ENCODE measurements at regions not wholly inside any gene's neighbourhood (a gene's known extent, or its start where the extent isn't known, plus 50 kb on each side); places are given as distances from the start of the nearest gene placed in this dataset.

DNA sequence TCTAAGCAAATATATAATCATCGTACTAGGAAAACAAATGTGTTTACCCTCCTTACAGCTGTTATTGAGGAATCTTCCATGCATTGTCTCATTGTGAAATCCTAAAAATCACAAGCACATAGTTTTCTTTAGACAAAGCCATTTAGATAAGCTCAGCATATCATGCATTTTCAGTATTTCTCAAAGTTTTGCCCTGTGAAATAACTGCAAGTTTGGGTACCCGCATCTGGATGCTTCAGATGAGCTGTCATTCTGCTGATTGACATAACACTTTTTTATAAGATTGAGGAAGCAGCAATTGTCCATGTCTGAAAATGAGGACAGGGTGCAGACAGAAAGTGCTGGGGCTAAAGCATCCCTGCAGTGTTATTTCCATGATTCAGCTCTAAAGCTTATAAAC, 96.2 kb downstream of the IYD start:
- ATAC-seq, result no peak
- Histone ChIP-seq H3K9me3 (ENCODE audit: low read length) (no peaks in the 10 kb centered on the region), H4K20me1 (ENCODE audit: insufficient read depth, low read length) (no peaks in the 10 kb centered on the region), H3K27me3 (ENCODE audit: control insufficient read depth in 1 of 2, insufficient read depth in 2 of 2, low read length in 2 of 2) (no peaks in the 10 kb centered on the region), H3K9ac (ENCODE audit: insufficient read depth, low read depth, low read length) (no peak overlapping the region), H3K79me2 (ENCODE audit: insufficient read depth, low read length) (no peaks in the 10 kb centered on the region), H2AFZ (ENCODE audit: low read length) (no peak overlapping the region), H3K36me3 (replicated peaks in 1 of 2; ENCODE audit: control insufficient read depth in 1 of 2, insufficient read depth in 2 of 2, low read length in 2 of 2) (no peaks in the 10 kb centered on the region), H3K4me2 (ENCODE audit: low read depth, low read length) (no peak overlapping the region), H3K27ac (ENCODE audit: extremely low read length, insufficient read depth, low read length) (no peak overlapping the region), H3K4me3 (replicated peaks in 1 of 3; ENCODE audit: insufficient read depth in 1 of 3, low read depth in 2 of 3, low read length in 3 of 3) (no peak overlapping the region), H3K4me1 (ENCODE audit: insufficient read depth, low read length) (no peaks in the 10 kb centered on the region)
- intact Hi-C loops (cut with micrococcal nuclease; ENCODE audit: unreplicated experiment), result no loop called here
- TF ChIP-seq ZFP36L1 (CRISPR knock-in tag; IDR thresholded peaks at IDR 0.05) (no peak), ZNF335 (CRISPR knock-in tag; IDR thresholded peaks at IDR 0.05) (no peak), RORA (CRISPR knock-in tag; IDR thresholded peaks at IDR 0.05) (no peak), ZNF850 (CRISPR knock-in tag; conservative IDR thresholded peaks at IDR 0.05) (no peak), ZFP36 (IDR thresholded peaks at IDR 0.05; ENCODE audit: borderline replicate concordance, low read depth, low read length, partially characterized antibody) (no peak), ZNF468 (CRISPR knock-in tag; IDR thresholded peaks at IDR 0.05) (no peak), SRSF9 (IDR thresholded peaks at IDR 0.05; ENCODE audit: borderline replicate concordance, insufficient read depth, low read depth, low read length, poor library complexity, severe bottlenecking) (no peak), CTCF (CRISPR knock-in tag; IDR thresholded peaks at IDR 0.05) (no peak), SMAD9 (CRISPR knock-in tag; IDR thresholded peaks at IDR 0.05) (no peak), KDM6A (CRISPR knock-in tag; IDR thresholded peaks at IDR 0.05; ENCODE audit: low read depth) (no peak), SIX4 (CRISPR knock-in tag; IDR thresholded peaks at IDR 0.05) (no peak), AKAP8 (CRISPR knock-in tag; IDR thresholded peaks at IDR 0.05) (no peak), ZNF772 (CRISPR knock-in tag; IDR thresholded peaks at IDR 0.05) (no peak), KLF11 (CRISPR knock-in tag; IDR thresholded peaks at IDR 0.05) (no peak)
- TF ChIP-seq, protein P1, sequence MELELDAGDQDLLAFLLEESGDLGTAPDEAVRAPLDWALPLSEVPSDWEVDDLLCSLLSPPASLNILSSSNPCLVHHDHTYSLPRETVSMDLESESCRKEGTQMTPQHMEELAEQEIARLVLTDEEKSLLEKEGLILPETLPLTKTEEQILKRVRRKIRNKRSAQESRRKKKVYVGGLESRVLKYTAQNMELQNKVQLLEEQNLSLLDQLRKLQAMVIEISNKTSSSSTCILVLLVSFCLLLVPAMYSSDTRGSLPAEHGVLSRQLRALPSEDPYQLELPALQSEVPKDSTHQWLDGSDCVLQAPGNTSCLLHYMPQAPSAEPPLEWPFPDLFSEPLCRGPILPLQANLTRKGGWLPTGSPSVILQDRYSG (CRISPR knock-in tag; IDR thresholded peaks at IDR 0.05), result no peak
- TF ChIP-seq, protein P2, sequence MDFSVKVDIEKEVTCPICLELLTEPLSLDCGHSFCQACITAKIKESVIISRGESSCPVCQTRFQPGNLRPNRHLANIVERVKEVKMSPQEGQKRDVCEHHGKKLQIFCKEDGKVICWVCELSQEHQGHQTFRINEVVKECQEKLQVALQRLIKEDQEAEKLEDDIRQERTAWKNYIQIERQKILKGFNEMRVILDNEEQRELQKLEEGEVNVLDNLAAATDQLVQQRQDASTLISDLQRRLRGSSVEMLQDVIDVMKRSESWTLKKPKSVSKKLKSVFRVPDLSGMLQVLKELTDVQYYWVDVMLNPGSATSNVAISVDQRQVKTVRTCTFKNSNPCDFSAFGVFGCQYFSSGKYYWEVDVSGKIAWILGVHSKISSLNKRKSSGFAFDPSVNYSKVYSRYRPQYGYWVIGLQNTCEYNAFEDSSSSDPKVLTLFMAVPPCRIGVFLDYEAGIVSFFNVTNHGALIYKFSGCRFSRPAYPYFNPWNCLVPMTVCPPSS (IDR thresholded peaks at IDR 0.05), result no peak
- TF ChIP-seq, protein P3, sequence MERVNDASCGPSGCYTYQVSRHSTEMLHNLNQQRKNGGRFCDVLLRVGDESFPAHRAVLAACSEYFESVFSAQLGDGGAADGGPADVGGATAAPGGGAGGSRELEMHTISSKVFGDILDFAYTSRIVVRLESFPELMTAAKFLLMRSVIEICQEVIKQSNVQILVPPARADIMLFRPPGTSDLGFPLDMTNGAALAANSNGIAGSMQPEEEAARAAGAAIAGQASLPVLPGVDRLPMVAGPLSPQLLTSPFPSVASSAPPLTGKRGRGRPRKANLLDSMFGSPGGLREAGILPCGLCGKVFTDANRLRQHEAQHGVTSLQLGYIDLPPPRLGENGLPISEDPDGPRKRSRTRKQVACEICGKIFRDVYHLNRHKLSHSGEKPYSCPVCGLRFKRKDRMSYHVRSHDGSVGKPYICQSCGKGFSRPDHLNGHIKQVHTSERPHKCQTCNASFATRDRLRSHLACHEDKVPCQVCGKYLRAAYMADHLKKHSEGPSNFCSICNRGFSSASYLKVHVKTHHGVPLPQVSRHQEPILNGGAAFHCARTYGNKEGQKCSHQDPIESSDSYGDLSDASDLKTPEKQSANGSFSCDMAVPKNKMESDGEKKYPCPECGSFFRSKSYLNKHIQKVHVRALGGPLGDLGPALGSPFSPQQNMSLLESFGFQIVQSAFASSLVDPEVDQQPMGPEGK (CRISPR knock-in tag; IDR thresholded peaks at IDR 0.05), result no peak
- in situ Hi-C loops (cut with HindIII; ENCODE audit: extremely low pct_ligation_motif_present, low pct_unique_long_range_greater_than_20kb), result no loop called here
- no peak for DNase-seq (ENCODE audit: low spot score)
- no peak for FAIRE-seq
- no TSS peak for BruUV-seq (replicated peaks)
- ChIA-PET POLR2A (no interaction called here), CTCF (ENCODE audit: low intra/inter-chr PET ratio, low total read pairs) (no interaction called here)
- 53% methylated on average over 2 of the region's 2 CpGs for WGBS (ENCODE audit: low lambda C conversion rate)

Data from HepG2 (cell line).